Spleen (tissue), 7 donors: ENCODE measurements at regions not wholly inside any gene's neighbourhood (a gene's known extent, or its start where the extent isn't known, plus 50 kb on each side); places are given as distances from the start of the nearest gene placed in this dataset.

Source experiments
- CTCF ChIP-seq, 11 experiments: fragments of 200-600 bp in 7 of 11; fragments of 450-650 bp in 4 of 11; sonication (generic) in 4 of 11; IDR thresholded peaks in 8 of 11; conservative IDR thresholded peaks in 3 of 11; 1 replicate in 7 of 11; 2 replicates in 4 of 11; pipeline versions ENCODE4 v1.4.0 to v1.8.0; 2016 to 2021; ENCODE audit warnings: antibody characterized with exemption in 11 of 11, inconsistent platforms in 4 of 11, mild to moderate bottlenecking in 1 of 11
- POLR2A ChIP-seq, 3 donors: fragments of 450-650 bp; IDR thresholded peaks; one replicate each; pipeline ENCODE4 v1.5.1; 2017; ENCODE audit warnings: antibody characterized with exemption in 3 of 3, mild to moderate bottlenecking in 1 of 3
- donor health status: DM: no; HTN: no; CAD: no; lungs with moderate emphysema.
- donor health status: DM: no; HTN: no; CAD: no.
- donor health status: DM: no; HTN: no; CAD: no.

- TF ChIP-seq CTCF (IDR thresholded peaks at IDR 0.05 in 8 of 11, conservative IDR thresholded peaks at IDR 0.05 in 3 of 11) (no peak), POLR2A (IDR thresholded peaks at IDR 0.05) (no peak)
These were observed 425.8 kb upstream of the KCNH7 start for GRCh38 chr2:163264341-163264740.
